Lower leg skin (tissue), 4 donors: ENCODE measurements at regions not wholly inside any gene's neighbourhood (a gene's known extent, or its start where the extent isn't known, plus 50 kb on each side); places are given as distances from the start of the nearest gene placed in this dataset.

Experiments
- DNase-seq, 2 donors: peaks; one replicate each; pipeline ENCODE4 v3.0.0-alpha.2; 2019; ENCODE audit warnings: low spot score in 2 of 2
- H3K4me3 ChIP-seq: fragments of 200-600 bp; sonication (generic); 2 replicates; pipeline ENCODE4 v1.5.1; 2017; ENCODE audit warnings: mild to moderate bottlenecking, low read depth; ENCODE audit not compliant: poor library complexity, severe bottlenecking
- CTCF ChIP-seq, 3 donors: fragments of 450-650 bp; IDR thresholded peaks; one replicate each; pipeline ENCODE4 v1.5.1; 2016; ENCODE audit warnings: antibody characterized with exemption in 3 of 3, mild to moderate bottlenecking in 3 of 3, moderate library complexity in 2 of 3
- POLR2A ChIP-seq, 2 donors: fragments of 450-650 bp; IDR thresholded peaks; one replicate each; pipeline ENCODE4 v1.6.1; 2016 to 2017; ENCODE audit warnings: antibody characterized with exemption in 2 of 2, mild to moderate bottlenecking in 1 of 2, moderate library complexity in 1 of 2
- WGBS, 2 donors: methylation state at CpG; one replicate each; pipeline ENCODE4 v1.1.5; 2018; 5-methylcytosine and 5-hydroxymethylcytosine counted together
- intact Hi-C: fragments of 100-400 bp; cut with DNase I; formaldehyde crosslinking; loops from one replicate; pipeline ENCODE4 v1.15.0; 2023; ENCODE audit warnings: low total_unique reads

GRCh38 chr13:61728471-61728870 lies 312.8 kb upstream of the PCDH20 start:
- no peak for TF ChIP-seq POLR2A (IDR thresholded peaks at IDR 0.05)
- TF ChIP-seq CTCF (IDR thresholded peaks at IDR 0.05): no peak
- H3K4me3 ChIP-seq: no peak overlapping the region
- no peak for DNase-seq
- 16 to 23% methylated on average over 1 of the region's 1 CpG for WGBS, 2 donors
- intact Hi-C loops: no loop called here

GRCh38 chr13:61727767-61728166 lies 312.1 kb upstream of the PCDH20 start:
- WGBS, 2 donors: 50 to 64% methylated on average over 2 of the region's 2 CpGs

GRCh38 chr13:61725806-61726205 lies 310.2 kb upstream of the PCDH20 start:
- H3K4me3 ChIP-seq: no peak overlapping the region
- TF ChIP-seq POLR2A (IDR thresholded peaks at IDR 0.05): no peak
- TF ChIP-seq CTCF (IDR thresholded peaks at IDR 0.05): no peak
- intact Hi-C loops: no loop called here
- DNase-seq: no peak

More at GRCh38 chr13:61727767-61728166, 312.1 kb upstream of the PCDH20 start:
- intact Hi-C loops: no loop called here
- DNase-seq: no peak
- TF ChIP-seq POLR2A (IDR thresholded peaks at IDR 0.05) (no peak), CTCF (IDR thresholded peaks at IDR 0.05) (no peak)
- no peak overlapping the region for H3K4me3 ChIP-seq

GRCh38 chr13:61722119-61722518 lies 306.5 kb upstream of the PCDH20 start:
- intact Hi-C loops: no loop called here
- no peak for DNase-seq
- TF ChIP-seq POLR2A (IDR thresholded peaks at IDR 0.05): no peak
- no peak for TF ChIP-seq CTCF (IDR thresholded peaks at IDR 0.05)
- no peak overlapping the region for H3K4me3 ChIP-seq
- 64 to 75% methylated on average over 2 of the region's 2 CpGs for WGBS, 2 donors

GRCh38 chr13:61712621-61713020 lies 297.0 kb upstream of the PCDH20 start:
- 68 to 78% methylated on average over 1 of the region's 1 CpG for WGBS, 2 donors
- TF ChIP-seq CTCF (IDR thresholded peaks at IDR 0.05) (no peak), POLR2A (IDR thresholded peaks at IDR 0.05) (no peak)
- intact Hi-C loops: no loop called here
- no peak overlapping the region for H3K4me3 ChIP-seq
- DNase-seq: no peak

- no peak overlapping the region for H3K4me3 ChIP-seq
- 91 to 94% methylated on average over 1 of the region's 1 CpG for WGBS, 2 donors
- TF ChIP-seq POLR2A (IDR thresholded peaks at IDR 0.05): no peak
- no peak for TF ChIP-seq CTCF (IDR thresholded peaks at IDR 0.05)
- intact Hi-C loops: no loop called here
- no peak for DNase-seq
Observed at GRCh38 chr13:61709258-61709657, 293.6 kb upstream of the PCDH20 start.
